Epithelial cell of esophagus (primary cell): ENCODE measurements at regions not wholly inside any gene's neighbourhood (a gene's known extent, or its start where the extent isn't known, plus 50 kb on each side); places are given as distances from the start of the nearest gene placed in this dataset.

ENCODE experiments used
- DNase-seq: peaks from one replicate; pipeline ENCODE4 v3.0.0; 2010; ENCODE audit warnings: low read depth
- H3K4me3 ChIP-seq: 2 replicates; pipeline ENCODE4 v1.5.1; 2011; ENCODE audit warnings: mild to moderate bottlenecking, low read length, control low read depth
- TF ChIP-seq, protein P1 (sequence below): IDR thresholded peaks from 2 replicates; pipeline ENCODE4 v1.5.1; 2011; ENCODE audit warnings: low read depth, mild to moderate bottlenecking, low read length, control low read depth, inconsistent platforms; ENCODE audit not compliant: insufficient read depth; ENCODE audit errors: missing control alignments

DNA sequence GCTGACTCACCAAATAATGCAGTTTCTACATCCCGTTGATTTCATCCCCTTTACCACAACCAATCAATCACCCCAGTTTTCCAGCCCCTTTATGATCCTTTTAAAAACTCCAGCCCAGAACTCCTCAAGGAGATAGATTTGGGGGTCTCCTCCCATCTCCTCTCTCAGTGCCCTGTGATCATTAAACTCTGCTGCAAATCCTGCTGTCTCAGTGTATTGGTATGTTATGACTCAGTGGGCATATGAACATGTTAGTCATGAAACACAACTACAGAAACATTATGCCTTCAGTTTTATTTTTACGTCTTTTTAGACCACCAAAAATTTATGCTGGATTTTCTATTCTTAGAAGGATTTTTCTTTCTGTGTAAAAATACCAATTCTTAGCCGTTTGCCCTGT, 213.7 kb downstream of the DIPK2A start:
- TF ChIP-seq, protein P1, sequence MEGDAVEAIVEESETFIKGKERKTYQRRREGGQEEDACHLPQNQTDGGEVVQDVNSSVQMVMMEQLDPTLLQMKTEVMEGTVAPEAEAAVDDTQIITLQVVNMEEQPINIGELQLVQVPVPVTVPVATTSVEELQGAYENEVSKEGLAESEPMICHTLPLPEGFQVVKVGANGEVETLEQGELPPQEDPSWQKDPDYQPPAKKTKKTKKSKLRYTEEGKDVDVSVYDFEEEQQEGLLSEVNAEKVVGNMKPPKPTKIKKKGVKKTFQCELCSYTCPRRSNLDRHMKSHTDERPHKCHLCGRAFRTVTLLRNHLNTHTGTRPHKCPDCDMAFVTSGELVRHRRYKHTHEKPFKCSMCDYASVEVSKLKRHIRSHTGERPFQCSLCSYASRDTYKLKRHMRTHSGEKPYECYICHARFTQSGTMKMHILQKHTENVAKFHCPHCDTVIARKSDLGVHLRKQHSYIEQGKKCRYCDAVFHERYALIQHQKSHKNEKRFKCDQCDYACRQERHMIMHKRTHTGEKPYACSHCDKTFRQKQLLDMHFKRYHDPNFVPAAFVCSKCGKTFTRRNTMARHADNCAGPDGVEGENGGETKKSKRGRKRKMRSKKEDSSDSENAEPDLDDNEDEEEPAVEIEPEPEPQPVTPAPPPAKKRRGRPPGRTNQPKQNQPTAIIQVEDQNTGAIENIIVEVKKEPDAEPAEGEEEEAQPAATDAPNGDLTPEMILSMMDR: no peak
- DNase-seq: peak; percentile 22
- no peak overlapping the region for H3K4me3 ChIP-seq

DNA sequence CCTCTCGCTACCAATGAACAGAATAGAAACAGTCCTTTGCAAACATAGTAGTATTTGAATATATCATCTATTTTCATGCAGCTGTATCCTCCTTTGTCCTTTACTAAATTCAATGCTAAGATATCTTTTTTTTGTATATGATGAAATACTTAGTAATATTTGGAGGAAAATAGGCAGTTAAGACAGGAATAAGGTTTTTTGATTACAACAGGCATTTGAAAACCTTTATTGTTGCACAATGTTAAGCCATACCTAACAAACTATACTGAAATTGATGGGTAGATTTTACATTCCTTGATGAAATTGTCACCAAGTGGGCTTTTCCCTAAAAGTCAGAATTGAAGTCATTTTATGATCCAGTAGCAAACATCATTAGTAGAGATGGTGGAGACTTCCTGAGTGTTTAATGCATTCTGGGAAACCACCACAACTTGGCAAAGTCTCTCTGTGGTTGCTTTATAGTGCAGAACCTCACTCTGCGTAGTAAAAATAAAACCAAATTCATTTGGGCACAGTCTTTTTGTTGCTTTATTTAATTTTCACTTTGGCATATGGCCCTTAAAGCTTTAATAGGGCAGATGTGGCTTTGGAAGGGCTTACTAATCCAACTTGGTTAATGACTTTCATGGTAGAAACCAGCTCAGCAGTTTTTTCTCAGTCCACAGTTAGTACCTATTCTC, 216.0 kb downstream of the DIPK2A start:
- TF ChIP-seq, protein P1: no peak
- no peak overlapping the region for H3K4me3 ChIP-seq
- DNase-seq: no peak

DNA sequence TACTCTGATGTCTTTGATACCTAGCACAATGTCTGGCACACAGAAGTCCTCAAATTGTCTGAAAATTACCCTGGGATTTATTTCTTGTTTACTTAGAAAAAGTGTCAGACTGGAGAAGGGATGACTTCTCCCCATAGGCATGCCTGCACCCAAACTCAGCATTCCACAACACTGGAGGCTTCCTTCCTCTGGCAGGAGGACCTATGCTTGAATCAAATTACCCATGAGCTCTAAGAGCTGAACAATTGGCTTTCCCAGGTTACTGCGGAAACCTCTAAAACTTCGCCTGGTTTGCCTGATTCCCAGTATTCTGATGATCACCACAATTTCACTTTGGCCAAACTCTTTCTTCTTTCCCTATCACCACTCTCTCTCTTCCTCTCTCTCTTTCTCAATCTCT, 217.4 kb downstream of the DIPK2A start:
- DNase-seq: peak; percentile 23
- TF ChIP-seq, protein P1: no peak
- no peak overlapping the region for H3K4me3 ChIP-seq

DNA sequence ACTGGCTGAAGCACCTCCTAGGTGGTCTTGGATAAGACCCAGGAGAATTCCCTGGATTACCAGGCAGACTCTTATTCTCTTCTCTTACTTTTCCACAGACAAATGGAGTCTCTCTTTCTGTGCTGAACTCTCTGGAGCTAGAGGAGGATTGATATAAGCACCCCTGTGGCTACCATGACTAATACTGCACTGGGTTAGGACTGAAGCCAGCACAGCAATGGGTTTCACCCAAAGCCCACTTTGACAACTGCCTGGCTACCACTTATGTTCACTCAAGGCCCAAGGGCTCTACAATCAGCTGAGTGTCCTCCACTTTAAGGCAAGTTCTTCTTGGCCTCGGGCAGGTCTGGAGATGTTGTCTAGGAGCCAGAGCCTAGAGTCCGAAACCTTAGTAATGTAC, 225.5 kb downstream of the DIPK2A start:
- no peak overlapping the region for H3K4me3 ChIP-seq
- TF ChIP-seq, protein P1: no peak
- no peak for DNase-seq

DNA sequence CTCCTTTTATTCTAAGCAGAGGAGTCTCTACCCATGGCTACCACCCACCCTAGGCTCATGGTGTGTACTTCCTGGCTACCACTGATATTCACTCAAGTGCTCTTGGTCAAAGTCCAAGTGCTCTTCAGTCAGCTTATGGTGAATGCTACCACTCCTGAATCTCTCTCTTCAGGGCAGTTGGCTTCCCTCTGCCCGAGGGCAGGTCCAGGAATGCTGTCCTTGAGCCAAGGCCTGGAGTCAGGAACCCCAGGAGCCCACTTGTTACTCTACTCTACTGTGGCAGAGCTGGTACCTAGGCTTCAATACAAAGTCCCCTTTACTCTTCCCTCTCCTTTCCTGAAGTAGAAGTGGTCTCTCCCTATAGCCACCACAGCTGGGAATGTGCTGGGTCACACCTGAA, 226.0 kb downstream of the DIPK2A start:
- no peak for DNase-seq
- TF ChIP-seq, protein P1: no peak
- no peak overlapping the region for H3K4me3 ChIP-seq

DNA sequence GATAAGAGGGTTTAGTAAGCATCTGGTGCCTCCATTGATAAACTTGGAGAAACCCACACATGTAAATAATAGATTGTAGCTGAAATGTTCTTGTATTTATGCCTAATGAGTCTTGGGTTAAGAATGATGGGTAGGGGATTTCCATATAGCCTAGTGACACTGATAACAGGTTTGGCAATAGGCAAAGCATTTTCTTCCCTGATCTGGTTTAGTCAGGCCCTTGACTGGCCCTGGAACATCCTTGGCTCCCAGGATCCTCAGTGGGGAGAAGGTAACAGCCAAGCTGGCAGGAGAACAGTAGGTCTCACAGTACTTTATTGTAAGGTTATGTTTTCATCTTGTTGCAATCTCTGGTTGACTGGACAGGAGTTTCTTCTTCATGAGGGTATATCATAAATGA, 228.4 kb downstream of the DIPK2A start:
- TF ChIP-seq, protein P1: no peak
- H3K4me3 ChIP-seq: no peak overlapping the region
- peak; percentile 5 for DNase-seq

DNA sequence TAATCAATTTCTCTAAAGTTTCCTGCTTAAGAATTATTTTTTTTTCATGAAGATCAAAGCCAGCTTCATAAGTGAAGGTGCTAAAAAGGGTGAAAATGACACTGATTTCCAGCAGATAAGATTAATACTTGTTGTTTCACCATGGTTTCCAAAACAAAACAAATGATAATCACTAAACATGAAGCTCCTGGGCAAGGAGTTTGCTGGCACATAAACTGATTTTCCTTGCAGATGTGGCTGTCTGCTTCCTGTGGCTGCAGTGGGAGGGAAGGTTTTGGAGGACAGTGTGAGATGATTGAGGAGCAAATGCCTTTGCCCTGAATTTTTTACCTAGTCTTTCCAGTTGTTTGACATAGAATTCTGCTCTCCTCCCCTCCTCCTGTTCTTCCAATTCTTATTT, 228.8 kb downstream of the DIPK2A start:
- H3K4me3 ChIP-seq: no peak overlapping the region
- TF ChIP-seq, protein P1: no peak
- no peak for DNase-seq
